Endothelial cell of umbilical vein (primary cell): ENCODE measurements at regions not wholly inside any gene's neighbourhood (a gene's known extent, or its start where the extent isn't known, plus 50 kb on each side); places are given as distances from the start of the nearest gene placed in this dataset.

Source experiments
- BruUV-seq: library from RNA; stranded (reverse); fragments of 400-500 nt; replicated peaks from 2 replicates; lab custom pipeline; 2021; lab: Mats Ljungman, UMichigan
- CTCF ChIA-PET: fragments of 300-600, 350-600 bp; sonication (Branson Sonifier 250); formaldehyde crosslinking; loops from one replicate; lab custom pipeline; 2021; ENCODE audit warnings: antibody characterized with exemption, inconsistent platforms; lab: Charles Lee
- POLR2A ChIA-PET: fragments of 300-600, 350-600 bp; sonication (Branson Sonifier 250); formaldehyde crosslinking; loops from one replicate; lab custom pipeline; 2021; ENCODE audit warnings: antibody characterized with exemption, inconsistent platforms; lab: Charles Lee
- DNase-seq: peaks from one replicate; pipeline ENCODE4 v3.0.0-alpha.2; 2011; ENCODE audit warnings: low read depth, low spot score
- FAIRE-seq: peaks from 2 replicates; lab custom pipeline; 2011; peaks lifted over from hg19 to GRCh38; lab: Jason Lieb, UNC
- H2AFZ ChIP-seq: 2 replicates; pipeline ENCODE4 v1.6.0; 2012; ENCODE audit warnings: low read depth, low read length, control low read depth, inconsistent platforms
- H3K27ac ChIP-seq: 2 replicates; pipeline ENCODE4 v1.5.1; 2011; ENCODE audit warnings: low read depth, mild to moderate bottlenecking, control low read depth, low read length, moderate library complexity; ENCODE audit not compliant: insufficient read depth
- H3K27me3 ChIP-seq, 2 experiments: 2 replicates each; pipeline versions ENCODE4 v1.6.0 to v1.6.1; 2011; ENCODE audit warnings: low read length in 2 of 2, mixed read lengths in 1 of 2; ENCODE audit not compliant: control insufficient read depth in 2 of 2, insufficient read depth in 2 of 2
- H3K36me3 ChIP-seq, 2 experiments: 2 replicates in 1 of 2; 3 replicates in 1 of 2; pipeline ENCODE4 v1.5.1; 2011; ENCODE audit warnings: low read length in 2 of 2, mild to moderate bottlenecking in 1 of 2, moderate library complexity in 1 of 2; ENCODE audit not compliant: control insufficient read depth in 2 of 2, insufficient read depth in 2 of 2; ENCODE audit errors: extremely low read depth in 1 of 2
- H3K4me1 ChIP-seq: 3 replicates; pipeline ENCODE4 v1.5.1; 2011; ENCODE audit warnings: mild to moderate bottlenecking, low read length; ENCODE audit not compliant: control insufficient read depth, insufficient read depth; ENCODE audit errors: extremely low read depth
- H3K4me2 ChIP-seq: 2 replicates; pipeline ENCODE4 v1.6.1; 2011; ENCODE audit warnings: low read length, control low read depth, mixed read lengths; ENCODE audit not compliant: insufficient read depth
- H3K4me3 ChIP-seq, 3 experiments: fragments of 200-600 bp in 1 of 3; sonication (generic), shearing (Covaris generic) in 1 of 3; replicated peaks in 1 of 3; 2 replicates each; pipeline ENCODE4 v1.5.1; 2011 to 2016; ENCODE audit warnings: control low read depth in 3 of 3, low read length in 3 of 3, mild to moderate bottlenecking in 2 of 3, inconsistent platforms in 1 of 3, low read depth in 1 of 3, moderate library complexity in 1 of 3; ENCODE audit not compliant: insufficient read depth in 1 of 3
- H3K79me2 ChIP-seq: 2 replicates; pipeline ENCODE4 v1.6.0; 2012; ENCODE audit warnings: low read length, inconsistent platforms; ENCODE audit not compliant: control insufficient read depth, insufficient read depth
- H3K9ac ChIP-seq: replicated peaks from 2 replicates; pipeline ENCODE3; 2011; ENCODE audit warnings: low read length, control low read depth; ENCODE audit not compliant: insufficient read depth; ENCODE audit errors: extremely low read depth
- H3K9me1 ChIP-seq: replicated peaks from 3 replicates; pipeline ENCODE4 v1.6.0; 2011; ENCODE audit warnings: mild to moderate bottlenecking, low read length; ENCODE audit not compliant: control insufficient read depth, insufficient read depth; ENCODE audit errors: extremely low read depth
- H3K9me3 ChIP-seq: replicated peaks from 2 replicates; pipeline ENCODE4 v1.5.1; 2012; ENCODE audit warnings: low read length, inconsistent platforms; ENCODE audit not compliant: control insufficient read depth, insufficient read depth
- H4K20me1 ChIP-seq: replicated peaks from 2 replicates; pipeline ENCODE3; 2011; ENCODE audit warnings: mild to moderate bottlenecking, low read length; ENCODE audit not compliant: control insufficient read depth, insufficient read depth; ENCODE audit errors: extremely low read depth
- CTCF ChIP-seq, 2 donors: IDR thresholded peaks; 1 replicate in 1 of 2; 2 replicates in 1 of 2; pipeline ENCODE4 v1.5.1; 2011; ENCODE audit warnings: low read length in 2 of 2, mild to moderate bottlenecking in 2 of 2, moderate library complexity in 2 of 2, control low read depth in 1 of 2, inconsistent platforms in 1 of 2, low read depth in 1 of 2; ENCODE audit not compliant: insufficient read depth in 1 of 2; ENCODE audit errors: extremely low read depth in 1 of 2
- EZH2 ChIP-seq: IDR thresholded peaks from 2 replicates; pipeline ENCODE4 v1.6.1; 2012; ENCODE audit warnings: borderline replicate concordance, low read depth, mild to moderate bottlenecking, moderate library complexity, low read length, inconsistent platforms; ENCODE audit not compliant: severe bottlenecking
- FOS ChIP-seq: IDR thresholded peaks from 2 replicates; pipeline ENCODE4 v1.6.1; 2011; ENCODE audit warnings: mild to moderate bottlenecking, low read length, moderate library complexity, borderline replicate concordance; ENCODE audit not compliant: insufficient read depth
- GATA2 ChIP-seq: IDR thresholded peaks from 2 replicates; pipeline ENCODE4 v1.7.0; 2011; ENCODE audit warnings: low read depth, mild to moderate bottlenecking, moderate library complexity, mixed read lengths, low read length; ENCODE audit not compliant: insufficient read length, insufficient read depth
- JUN ChIP-seq: IDR thresholded peaks from 2 replicates; pipeline ENCODE4 v1.6.1; 2011; ENCODE audit warnings: borderline replicate concordance, low read depth; ENCODE audit not compliant: insufficient read length, insufficient read depth
- MAX ChIP-seq: IDR thresholded peaks from 2 replicates; pipeline ENCODE4 v1.6.1; 2011; ENCODE audit not compliant: insufficient read depth, insufficient read length
- MYC ChIP-seq: IDR thresholded peaks from one replicate; pipeline ENCODE4 v1.6.1; 2011; ENCODE audit warnings: mild to moderate bottlenecking, low read depth, low read length
- POLR2A ChIP-seq: IDR thresholded peaks from 2 replicates; pipeline ENCODE4 v1.6.1; 2012; ENCODE audit warnings: low read depth, mild to moderate bottlenecking, control low read depth, low read length
- POLR2AphosphoS5 ChIP-seq: IDR thresholded peaks from 2 replicates; pipeline ENCODE4 v1.6.1; 2012; ENCODE audit warnings: low read depth, mild to moderate bottlenecking, control low read depth, low read length, moderate library complexity; ENCODE audit not compliant: insufficient read depth
- dilution Hi-C: fragments of 300-500 bp; cut with MboI; formaldehyde crosslinking; loops from one replicate; pipeline ENCODE4 v1.15.0; 2019; ENCODE audit warnings: low sequenced_read_pairs; ENCODE audit not compliant: extremely low pct_ligation_motif_present
- intact Hi-C: fragments of 100-400 bp; cut with micrococcal nuclease; formaldehyde crosslinking; loops from one replicate; pipeline ENCODE4 v1.10.0; 2022

- TF ChIP-seq GATA2 (no peak), POLR2A (no peak), MYC (no peak), CTCF (IDR thresholded peaks at IDR 0.05; ENCODE audit: extremely low read depth in 1 of 2, insufficient read depth in 1 of 2, low read depth in 1 of 2, low read length in 2 of 2) (no peak), MAX (no peak), FOS (no peak), POLR2AphosphoS5 (no peak), JUN (no peak), EZH2 (no peak)
- H3K36me3 ChIP-seq, result no peaks in the 10 kb centered on the region
- H3K9me1 ChIP-seq, result no peaks in the 10 kb centered on the region
- H4K20me1 ChIP-seq, result no peaks in the 10 kb centered on the region
- H2AFZ ChIP-seq, result no peak overlapping the region
- POLR2A ChIA-PET, result no interaction called here
- dilution Hi-C loops (no loop called here), intact Hi-C loops (no loop called here)
- H3K4me3 ChIP-seq, result no peak overlapping the region
- H3K4me1 ChIP-seq, result no peaks in the 10 kb centered on the region
- H3K27me3 ChIP-seq, result no peaks in the 10 kb centered on the region
- H3K27ac ChIP-seq, result no peak overlapping the region
- no peak overlapping the region for H3K9ac ChIP-seq
- no peaks in the 10 kb centered on the region for H3K79me2 ChIP-seq
- no peak overlapping the region for H3K4me2 ChIP-seq
- CTCF ChIA-PET, result no interaction called here
- no peaks in the 10 kb centered on the region for H3K9me3 ChIP-seq
- FAIRE-seq (no peak), DNase-seq (no peak)
- BruUV-seq, result no TSS peak
Observed at GRCh38 chr2:220887876-220888275, 684.2 kb downstream of the EPHA4 start.
